Caco-2 (cell line): ENCODE measurements at regions not wholly inside any gene's neighbourhood (a gene's known extent, or its start where the extent isn't known, plus 50 kb on each side); places are given as distances from the start of the nearest gene placed in this dataset.

Experiments
- BruUV-seq: library from RNA; stranded (reverse); fragments of 400-500 nt; replicated peaks from 2 replicates; lab custom pipeline; 2021; lab: Mats Ljungman, UMichigan
- CTCF ChIA-PET: fragments of 300-600 bp; sonication (Branson Sonifier 250); formaldehyde crosslinking; loops from one replicate; lab custom pipeline; 2022; ENCODE audit warnings: antibody characterized with exemption; lab: Charles Lee
- POLR2A ChIA-PET: fragments of 300-600 bp; sonication (Branson Sonifier 250); formaldehyde crosslinking; loops from one replicate; lab custom pipeline; 2022; ENCODE audit warnings: antibody characterized with exemption; lab: Charles Lee
- DNase-seq, 2 experiments: peaks; one replicate each; pipeline versions ENCODE4 v3.0.0 to v3.0.0-alpha.2; 2020 to 2022
- H3K27me3 ChIP-seq: replicated peaks from 2 replicates; pipeline ENCODE4 v1.6.0; 2011; ENCODE audit warnings: low read length; ENCODE audit not compliant: control insufficient read depth, insufficient read depth
- H3K36me3 ChIP-seq: 2 replicates; pipeline ENCODE4 v1.5.1; 2011; ENCODE audit warnings: low read length; ENCODE audit not compliant: control insufficient read depth, insufficient read depth
- H3K4me1 ChIP-seq: fragments of 250-450 bp; sonication (Bioruptor Pico); 2 replicates; pipeline ENCODE4 v1.5.1; 2020; ENCODE audit warnings: mild to moderate bottlenecking
- H3K4me3 ChIP-seq: 2 replicates; pipeline ENCODE4 v1.5.1; 2011; ENCODE audit warnings: low read depth, mild to moderate bottlenecking, control low read depth, low read length
- H3K9me3 ChIP-seq: fragments of 250-450 bp; sonication (Bioruptor Pico); 2 replicates; pipeline ENCODE4 v1.5.1; 2020; ENCODE audit warnings: mild to moderate bottlenecking, moderate library complexity
- H3K27ac Mint-ChIP-seq: one replicate; pipeline ENCODE4 v1.8.0; 2022; ENCODE audit warnings: mixed read lengths; ENCODE audit not compliant: unreplicated experiment
- H3K27me3 Mint-ChIP-seq: one replicate; pipeline ENCODE4 v1.8.0; 2022; ENCODE audit warnings: mixed read lengths; ENCODE audit not compliant: insufficient read depth, unreplicated experiment
- H3K36me3 Mint-ChIP-seq: one replicate; pipeline ENCODE4 v1.8.0; 2022; ENCODE audit warnings: mild to moderate bottlenecking, mixed read lengths; ENCODE audit not compliant: insufficient read depth, unreplicated experiment
- H3K4me1 Mint-ChIP-seq: one replicate; pipeline ENCODE4 v1.8.0; 2022; ENCODE audit warnings: low read depth, mixed read lengths; ENCODE audit not compliant: unreplicated experiment
- H3K4me3 Mint-ChIP-seq: one replicate; pipeline ENCODE4 v1.8.0; 2022; ENCODE audit warnings: mild to moderate bottlenecking, moderate library complexity, mixed read lengths; ENCODE audit not compliant: unreplicated experiment
- H3K9me3 Mint-ChIP-seq: one replicate; pipeline ENCODE4 v1.8.0; 2022; ENCODE audit warnings: mixed read lengths; ENCODE audit not compliant: unreplicated experiment
- CTCF ChIP-seq, 2 experiments: fragments of 200-600 bp in 1 of 2; IDR thresholded peaks; 1 replicate in 1 of 2; 2 replicates in 1 of 2; pipeline versions ENCODE4 v1.5.1 to v1.8.0; 2011 to 2022; ENCODE audit warnings: antibody characterized with exemption in 1 of 2, control low read depth in 1 of 2, inconsistent platforms in 1 of 2, low read depth in 1 of 2, low read length in 1 of 2, mild to moderate bottlenecking in 1 of 2, moderate library complexity in 1 of 2; ENCODE audit not compliant: insufficient read depth in 1 of 2, severe bottlenecking in 1 of 2, unreplicated experiment in 1 of 2
- intact Hi-C: fragments of 100-400 bp; cut with micrococcal nuclease; formaldehyde crosslinking; loops from one replicate; pipeline ENCODE4 v1.10.0; 2022; ENCODE audit not compliant: unreplicated experiment

GRCh38 chr2:130263606-130264005, 65.4 kb upstream of the TUBA3E start:
- H3K27me3 Mint-ChIP-seq = peaks cover 19% of the 10 kb centered on the region
- intact Hi-C loops = no loop called here
- DNase-seq = no peak
- no peaks in the 10 kb centered on the region for H3K9me3 ChIP-seq
- H3K4me1 ChIP-seq = no peaks in the 10 kb centered on the region
- H3K4me3 Mint-ChIP-seq = no peak overlapping the region
- H3K36me3 ChIP-seq = no peaks in the 10 kb centered on the region
- no peaks in the 10 kb centered on the region for H3K4me1 Mint-ChIP-seq
- H3K9me3 Mint-ChIP-seq = no peaks in the 10 kb centered on the region
- no peaks in the 10 kb centered on the region for H3K27me3 ChIP-seq
- H3K36me3 Mint-ChIP-seq = no peaks in the 10 kb centered on the region
- no peak overlapping the region for H3K27ac Mint-ChIP-seq
- BruUV-seq = no TSS peak
- no peak for TF ChIP-seq CTCF (IDR thresholded peaks at IDR 0.05; ENCODE audit: insufficient read depth in 1 of 2, low read depth in 1 of 2, low read length in 1 of 2, severe bottlenecking in 1 of 2, unreplicated experiment in 1 of 2)
- ChIA-PET CTCF (no interaction called here), POLR2A (no interaction called here)
- no peak overlapping the region for H3K4me3 ChIP-seq

GRCh38 chr2:130261970-130262760, 63.9 kb upstream of the TUBA3E start:
- no peaks in the 10 kb centered on the region for H3K9me3 Mint-ChIP-seq
- DNase-seq = no peak
- no peak overlapping the region for H3K4me3 ChIP-seq
- H3K27ac Mint-ChIP-seq = no peak overlapping the region
- TF ChIP-seq CTCF (IDR thresholded peaks at IDR 0.05; ENCODE audit: insufficient read depth in 1 of 2, low read depth in 1 of 2, low read length in 1 of 2, severe bottlenecking in 1 of 2, unreplicated experiment in 1 of 2) = no peak
- no peaks in the 10 kb centered on the region for H3K4me1 ChIP-seq
- no peaks in the 10 kb centered on the region for H3K27me3 ChIP-seq
- H3K9me3 ChIP-seq = no peaks in the 10 kb centered on the region
- BruUV-seq = no TSS peak
- H3K4me1 Mint-ChIP-seq = no peaks in the 10 kb centered on the region
- H3K4me3 Mint-ChIP-seq = no peak overlapping the region
- intact Hi-C loops = no loop called here
- no peaks in the 10 kb centered on the region for H3K36me3 Mint-ChIP-seq
- peaks cover 17% of the 10 kb centered on the region for H3K27me3 Mint-ChIP-seq
- ChIA-PET CTCF (no interaction called here), POLR2A (no interaction called here)
- no peaks in the 10 kb centered on the region for H3K36me3 ChIP-seq

- Mint-ChIP-seq H3K27me3 (peaks cover 17% of the 10 kb centered on the region), H3K4me1 (no peaks in the 10 kb centered on the region), H3K9me3 (no peaks in the 10 kb centered on the region), H3K4me3 (no peak overlapping the region), H3K27ac (no peak overlapping the region), H3K36me3 (no peaks in the 10 kb centered on the region)
- H3K27me3 ChIP-seq = no peaks in the 10 kb centered on the region
- BruUV-seq = no TSS peak
- H3K4me3 ChIP-seq = no peak overlapping the region
- CTCF ChIA-PET = interaction anchor here (0.5 kb wide), 1 partner anchor 298 kb away, joined by 3 read pairs; no protein-coding TSS in a partner anchor
- DNase-seq = no peak
- intact Hi-C loops = no loop called here
- no peaks in the 10 kb centered on the region for H3K36me3 ChIP-seq
- H3K4me1 ChIP-seq = no peaks in the 10 kb centered on the region
- H3K9me3 ChIP-seq = no peaks in the 10 kb centered on the region
- no peak for TF ChIP-seq CTCF (IDR thresholded peaks at IDR 0.05; ENCODE audit: insufficient read depth in 1 of 2, low read depth in 1 of 2, low read length in 1 of 2, severe bottlenecking in 1 of 2, unreplicated experiment in 1 of 2)
- POLR2A ChIA-PET = no interaction called here
Observed at GRCh38 chr2:130261099-130261498, 62.9 kb upstream of the TUBA3E start.
